ENCODE measurements at regions not wholly inside any gene's neighbourhood (a gene's known extent, or its start where the extent isn't known, plus 50 kb on each side); places are given as distances from the start of the nearest gene placed in this dataset.
A peak's percentile ranks its signal among the peaks of the same experiment; 100 is the strongest.
"Not testable (repeated sequence)": the region's sequence is repeated elsewhere in the genome, so short reads cannot be mapped to it uniquely, and the experiment has no call there.

DNA sequence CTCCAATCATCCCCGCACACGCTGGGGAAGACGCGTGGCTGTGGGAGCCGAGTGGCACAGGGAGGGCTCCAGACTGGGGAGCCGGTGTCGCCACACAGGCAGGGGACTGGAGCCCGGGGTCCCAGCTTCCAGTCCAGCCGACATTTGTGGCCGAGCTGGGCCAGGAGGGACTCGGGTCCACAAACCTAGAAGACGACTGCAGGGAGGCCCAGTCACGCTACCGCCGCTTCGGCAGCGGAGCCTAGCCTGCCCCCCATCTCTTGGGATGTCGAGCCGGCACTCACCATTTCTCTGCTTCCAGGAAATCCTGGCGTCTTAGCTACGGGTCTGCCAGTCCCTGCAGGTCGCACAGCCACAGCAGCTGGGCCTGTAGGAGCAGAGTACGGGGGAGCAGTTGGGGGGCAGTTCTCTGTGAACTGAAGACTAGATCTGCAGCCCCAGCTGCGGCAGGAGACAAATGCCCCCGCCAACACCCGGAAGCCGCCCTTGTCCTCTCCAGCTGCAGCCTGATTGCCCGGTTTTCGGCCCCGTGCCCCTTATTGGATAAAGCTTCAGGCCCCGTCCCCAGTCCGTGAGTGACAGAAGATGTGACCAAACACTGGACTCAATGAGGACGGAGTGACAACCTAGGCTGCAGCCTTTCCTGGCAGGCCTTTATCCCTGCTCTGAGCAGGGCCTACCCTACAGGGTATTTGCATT is 270.7 kb downstream of the ZNF33B start:
- no peak for DNase-seq (ENCODE audit: low read depth)

DNA sequence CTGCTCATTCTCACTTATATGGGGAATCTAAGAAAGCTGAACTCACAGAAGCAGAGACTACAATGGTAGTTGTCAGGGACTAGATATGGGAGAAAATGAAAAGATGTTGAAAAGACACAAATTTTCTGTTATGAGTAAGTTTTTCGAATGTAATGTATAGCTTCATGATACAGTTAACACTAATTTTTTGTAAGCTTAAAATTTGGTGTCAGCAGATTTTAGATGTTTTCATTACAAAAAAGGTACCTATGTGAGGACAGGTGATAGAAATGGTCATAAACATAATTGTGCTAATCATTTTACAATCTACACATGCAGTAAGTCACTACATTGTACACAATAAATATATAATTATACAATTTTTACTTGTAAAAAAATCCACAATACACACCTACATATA is 286.6 kb downstream of the ZNF33B start:
- no peak for DNase-seq (ENCODE audit: low read depth)

DNA sequence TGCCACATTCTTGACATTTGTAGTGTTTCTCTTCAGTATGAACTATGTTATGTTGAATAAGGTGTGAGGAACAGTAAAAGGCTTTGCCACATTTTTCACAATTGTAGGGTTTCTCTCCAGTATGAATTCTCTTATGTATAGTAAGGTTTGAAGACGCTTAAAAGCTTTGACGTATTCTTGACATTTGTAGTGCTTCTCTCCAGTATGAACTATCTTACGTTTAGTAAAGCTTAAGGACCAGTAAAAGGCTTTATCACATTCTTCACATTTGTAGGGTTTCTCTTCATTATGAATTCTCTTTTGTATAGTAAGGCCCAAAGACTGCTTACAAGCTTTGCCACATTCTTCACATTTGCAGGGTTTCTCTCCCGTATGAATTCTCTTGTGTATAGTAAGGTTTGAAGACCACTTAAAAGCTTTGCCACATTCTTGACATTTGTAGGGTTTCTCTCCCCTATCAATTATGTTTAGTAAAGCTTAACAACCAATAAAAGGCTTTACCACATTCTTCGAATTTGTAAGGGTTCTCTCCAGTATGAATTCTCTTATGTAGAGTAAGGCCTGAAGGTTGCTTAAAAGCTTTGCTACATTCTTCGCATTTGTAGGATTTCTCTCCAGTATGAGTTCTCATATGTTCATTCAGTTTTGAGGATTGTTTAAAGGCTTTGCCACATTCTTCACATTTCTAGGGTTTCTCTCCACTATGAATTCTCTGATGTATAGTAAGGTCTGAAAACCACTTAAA is 301.6 kb downstream of the ZNF33B start:
- DNase-seq (ENCODE audit: low read depth) = not testable (repeated sequence)

DNA sequence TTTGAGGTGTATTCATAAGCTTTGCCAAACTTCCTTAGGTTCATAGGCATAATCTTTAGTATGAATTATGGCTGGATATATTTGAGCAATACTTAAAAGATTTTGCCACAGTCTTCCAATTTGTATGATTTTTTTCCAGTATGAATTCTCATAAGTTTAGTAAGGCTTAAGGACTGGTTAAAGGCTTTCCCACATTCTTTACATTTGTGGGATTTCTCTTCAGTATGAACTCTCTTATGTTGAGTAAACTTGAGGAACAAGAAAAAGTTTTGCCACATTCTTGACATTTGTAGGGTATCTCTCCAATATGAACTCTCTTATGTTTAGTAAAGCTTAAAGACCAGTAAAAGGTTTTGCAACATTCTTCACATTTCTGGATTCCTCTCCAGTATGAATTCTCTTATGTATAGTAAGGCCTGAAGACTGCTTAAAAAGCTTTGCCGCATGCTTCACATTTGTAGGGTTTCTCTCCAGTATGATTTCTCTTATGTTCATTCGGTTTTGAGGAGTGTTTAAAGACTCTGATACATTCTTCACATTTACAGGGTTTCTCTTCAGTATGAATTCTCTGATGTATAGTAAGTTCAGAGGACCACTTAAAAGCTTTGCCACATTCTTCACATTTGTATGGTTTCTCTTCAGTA is 302.6 kb downstream of the ZNF33B start:
- not testable (repeated sequence) for DNase-seq (ENCODE audit: low read depth)

DNA sequence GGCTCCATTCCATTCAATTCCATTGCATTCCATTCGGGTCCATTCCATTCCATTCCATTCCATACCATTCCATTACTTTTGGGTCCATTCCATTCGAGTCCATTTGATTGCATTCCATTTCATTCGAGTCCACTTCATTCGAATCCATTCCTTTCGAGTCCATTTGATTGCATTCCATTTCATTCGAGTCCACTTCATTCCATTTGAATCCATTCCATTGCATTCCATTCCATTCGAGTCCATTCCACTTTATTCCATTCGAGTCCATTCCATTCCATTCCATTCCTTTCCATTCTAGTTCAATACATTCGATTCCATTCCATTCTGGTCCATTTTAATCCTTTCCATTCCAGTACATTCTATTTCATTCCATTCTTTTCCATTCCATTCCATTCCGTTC is 334.0 kb downstream of the ZNF33B start:
- no peak for DNase-seq (ENCODE audit: low read depth)

DNA sequence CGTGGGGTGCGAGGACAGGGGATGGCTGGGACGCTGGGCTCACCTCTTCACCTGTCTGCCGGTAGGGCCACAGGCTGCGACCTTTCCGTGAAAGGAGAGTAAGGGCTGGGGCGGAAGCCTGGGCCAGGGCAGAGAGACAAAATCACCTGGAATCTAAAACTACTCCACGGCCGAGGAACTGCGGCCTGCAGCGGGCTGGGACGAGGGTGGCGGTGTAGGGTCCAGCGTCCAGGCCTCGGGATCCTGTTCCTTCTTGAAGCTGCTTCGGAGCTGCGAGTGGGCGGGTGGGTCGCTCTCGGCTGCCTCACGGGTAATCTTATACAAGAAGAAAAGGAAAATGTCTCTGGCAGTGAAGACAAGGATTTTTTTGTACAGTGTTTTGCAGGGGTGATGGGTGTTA is 356.5 kb downstream of the ZNF33B start:
- not testable (repeated sequence) for DNase-seq (ENCODE audit: low read depth)

DNA sequence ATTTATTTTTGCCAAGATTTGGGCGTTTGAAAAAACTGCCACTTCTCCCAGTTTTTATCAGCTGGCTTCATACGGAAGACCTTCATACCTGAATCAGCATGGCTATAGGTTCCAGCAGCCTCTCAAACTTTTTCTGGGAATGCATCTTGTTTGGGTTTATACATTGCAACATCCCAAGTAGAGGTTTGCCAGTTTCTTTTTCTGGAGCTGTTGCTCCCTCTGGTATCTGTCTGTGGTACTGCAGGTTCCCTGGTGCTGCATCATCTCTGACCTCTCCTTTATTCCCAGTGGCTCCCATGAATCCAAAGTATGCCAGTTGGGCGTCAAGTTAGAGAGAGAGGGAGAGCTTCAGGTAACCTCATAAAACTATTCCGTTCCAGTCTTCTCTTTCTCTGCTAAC is 368.6 kb downstream of the ZNF33B start:
- not testable (repeated sequence) for DNase-seq (ENCODE audit: low read depth)

DNA sequence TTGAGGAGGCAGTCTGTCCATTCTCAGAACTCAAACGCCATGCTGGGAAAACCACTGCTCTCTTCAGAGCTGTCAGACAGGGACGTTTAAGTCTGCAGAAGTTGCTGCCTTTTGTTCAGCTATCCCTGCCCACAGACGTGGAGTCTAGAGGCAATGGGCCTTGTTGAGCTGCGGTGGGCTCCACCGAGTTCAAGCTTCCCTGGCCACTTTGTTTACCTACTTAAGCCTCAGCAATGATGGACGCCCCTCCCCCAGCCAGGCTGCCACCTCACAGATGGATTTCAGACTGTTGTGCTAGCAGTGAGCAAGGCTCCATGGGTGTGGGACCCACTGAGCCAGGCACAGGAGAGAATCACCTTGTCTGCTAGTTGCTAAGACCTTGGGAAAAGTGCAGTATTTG is 375.1 kb downstream of the ZNF33B start:
- DNase-seq (ENCODE audit: low read depth) = not testable (repeated sequence)

DNA sequence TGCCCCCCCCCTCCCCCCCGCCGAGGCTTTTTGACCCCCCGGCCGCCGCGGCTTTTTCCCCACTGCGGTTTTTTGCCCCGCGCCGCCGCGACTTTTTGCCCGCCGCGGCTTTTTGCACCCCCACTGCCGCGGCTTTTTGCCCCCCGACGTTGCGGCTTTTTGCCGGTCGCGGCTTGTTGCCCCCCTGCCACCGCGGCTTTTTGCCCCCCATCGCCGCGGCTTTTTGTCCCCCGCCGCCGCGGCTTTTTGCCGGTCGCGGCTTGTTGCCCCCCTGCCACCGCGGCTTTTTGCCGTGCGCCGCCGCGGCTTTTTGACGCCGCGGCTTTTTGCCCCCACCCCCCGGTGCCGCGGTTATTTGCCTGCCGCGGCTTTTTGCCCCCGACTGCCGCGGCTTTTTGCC is 395.4 kb downstream of the ZNF33B start:
- DNase-seq (ENCODE audit: low read depth) = not testable (repeated sequence)

DNA sequence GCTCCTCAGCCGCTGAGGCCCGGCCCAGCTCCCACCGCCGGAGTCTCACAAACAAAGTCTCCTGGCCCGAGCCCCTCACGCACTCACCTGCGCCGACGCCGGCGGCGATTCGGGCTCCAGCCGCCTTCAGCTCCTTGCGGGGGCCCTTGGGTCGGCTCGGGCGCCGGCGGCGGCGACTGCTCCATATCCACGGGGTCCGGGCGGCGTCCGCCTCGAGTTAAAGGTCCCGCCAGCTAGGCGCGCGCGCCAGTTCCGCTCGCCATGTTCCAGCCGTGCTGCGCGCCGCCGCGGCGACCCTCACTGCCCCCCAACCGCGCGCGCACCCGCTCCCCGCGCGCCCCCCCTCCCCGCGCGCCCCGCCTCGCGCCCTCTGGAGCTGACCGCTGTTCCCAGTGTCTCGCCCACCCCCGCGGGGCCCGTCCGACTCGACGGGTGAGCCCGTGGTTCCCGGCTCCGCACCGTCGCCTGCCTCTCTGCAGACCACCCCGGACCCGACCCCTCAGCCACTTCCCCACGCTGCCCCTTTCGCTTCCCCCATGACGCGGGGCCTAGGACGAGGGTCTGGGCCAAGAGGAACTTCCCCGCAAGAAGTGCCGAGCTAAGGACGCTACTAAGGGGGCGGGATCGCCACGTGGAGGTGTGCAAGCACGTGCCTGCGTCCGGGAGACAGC is 396.1 kb downstream of the ZNF33B start:
- no peak for DNase-seq (ENCODE audit: low read depth)

DNA sequence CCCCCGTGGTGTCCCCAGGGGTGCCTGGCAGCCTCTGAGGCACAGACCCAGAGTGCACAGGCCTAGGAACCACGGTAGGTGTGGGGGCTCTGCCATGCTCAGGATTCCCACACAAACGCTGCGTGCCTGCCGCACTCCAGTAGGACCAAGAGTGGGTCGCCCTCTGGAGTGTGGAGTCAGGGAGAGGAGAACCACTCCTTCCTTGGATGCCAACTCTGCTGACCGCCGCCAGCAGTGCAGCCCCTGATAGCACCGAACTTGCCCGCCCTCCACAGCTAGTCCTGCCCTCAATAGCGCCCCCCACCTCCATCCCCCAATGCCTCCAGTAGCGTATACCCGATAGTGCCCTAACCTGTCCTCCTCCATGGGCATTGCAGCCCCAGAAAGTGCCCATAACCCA is 402.0 kb downstream of the ZNF33B start:
- not testable (repeated sequence) for DNase-seq (ENCODE audit: low read depth)

DNA sequence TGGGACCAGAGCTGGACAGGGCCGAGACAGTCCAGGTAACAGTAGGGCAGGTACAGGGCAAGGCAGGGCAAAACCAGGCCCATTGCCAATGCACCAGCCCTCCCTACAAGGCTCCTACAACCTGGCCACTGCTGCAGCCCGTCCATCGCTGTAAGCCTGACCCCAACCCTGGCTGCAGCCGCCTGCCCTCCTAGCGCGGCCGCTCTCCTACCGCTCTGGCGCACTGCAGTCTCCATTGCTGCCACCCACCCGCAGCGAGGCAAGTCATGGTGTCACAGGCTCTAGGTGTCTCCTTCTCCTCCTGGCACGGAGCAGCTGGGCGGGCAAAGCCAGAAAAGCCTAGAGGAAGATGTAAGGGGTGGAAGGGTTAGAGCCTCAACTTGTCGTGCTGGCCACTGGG is 402.6 kb downstream of the ZNF33B start:
- DNase-seq (ENCODE audit: low read depth) = not testable (repeated sequence)

DNA sequence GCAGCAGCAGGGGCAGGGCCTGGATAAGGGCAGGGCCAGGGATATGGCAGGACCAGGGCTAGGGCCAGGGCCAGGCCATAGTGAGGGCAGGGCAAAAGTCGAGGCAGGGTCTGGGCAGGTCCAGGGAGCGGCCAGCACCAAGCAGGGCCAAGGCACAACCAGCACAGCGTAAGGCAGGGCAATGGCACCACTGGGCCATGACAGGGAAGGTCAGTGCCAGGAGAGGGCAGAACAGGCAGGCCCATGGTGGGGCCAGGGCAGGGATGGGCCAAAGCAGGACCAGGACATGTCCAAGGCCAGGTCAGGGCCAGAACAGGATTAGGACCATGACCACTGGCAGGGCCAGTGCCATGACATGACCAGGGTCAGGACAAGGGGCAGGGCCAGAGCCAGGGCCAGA is 403.1 kb downstream of the ZNF33B start:
- not testable (repeated sequence) for DNase-seq (ENCODE audit: low read depth)

DNA sequence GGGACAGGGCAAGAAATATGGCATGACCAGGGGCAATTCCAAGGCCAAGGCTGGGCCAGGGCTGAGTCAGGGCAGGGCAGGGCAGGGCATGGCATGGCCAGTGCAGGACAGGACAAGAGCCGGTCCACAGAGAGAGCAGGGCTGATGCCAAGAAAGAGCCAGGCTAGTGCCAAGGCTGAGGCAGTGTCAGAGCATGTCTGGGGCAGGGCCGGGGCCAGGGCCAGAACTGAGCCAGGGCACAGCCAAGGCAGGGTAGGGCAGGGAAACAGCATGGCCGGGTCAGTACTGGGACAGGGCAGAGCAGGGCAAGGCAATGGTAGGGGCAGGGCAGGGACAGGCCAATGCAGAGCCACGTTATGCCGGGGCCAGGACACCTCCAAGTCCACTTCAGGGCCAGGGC is 403.9 kb downstream of the ZNF33B start:
- not testable (repeated sequence) for DNase-seq (ENCODE audit: low read depth)

DNA sequence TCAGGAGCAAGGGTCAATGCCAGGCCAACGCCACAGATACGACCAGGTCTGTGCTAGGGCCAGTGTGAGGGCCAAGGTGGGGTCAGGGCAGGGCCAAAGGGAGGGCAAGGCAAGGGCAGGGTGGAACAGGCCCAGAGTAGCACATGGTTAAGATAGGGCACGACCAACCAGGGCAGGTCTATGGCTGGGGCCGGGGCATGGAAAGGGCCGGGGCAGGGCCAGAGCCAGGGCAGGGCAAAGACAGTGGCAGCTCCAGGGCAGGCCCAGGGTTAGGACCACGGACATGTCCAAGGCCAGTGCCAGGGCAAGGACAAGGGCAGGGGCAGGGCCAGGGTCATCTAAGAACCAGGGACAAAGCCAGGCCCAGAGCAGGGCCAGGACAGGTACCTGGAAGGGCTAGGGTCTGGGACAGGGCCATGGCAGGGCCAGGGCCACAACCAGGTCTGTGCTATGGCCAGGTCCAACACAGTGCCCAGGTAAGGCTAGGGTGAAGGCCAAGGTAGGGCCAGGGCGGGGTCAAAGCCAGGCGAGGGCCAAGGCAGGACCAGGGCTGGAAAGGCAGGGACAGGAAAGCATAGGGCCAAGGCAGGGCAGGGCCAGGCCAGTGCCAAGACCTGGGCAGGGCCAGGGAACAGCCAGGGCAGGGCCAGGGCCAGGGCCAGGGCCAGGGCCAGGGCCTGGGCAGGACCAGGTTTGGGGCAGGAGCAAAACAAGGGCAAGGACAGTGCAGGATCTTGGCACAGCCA is 404.7 kb downstream of the ZNF33B start:
- not testable (repeated sequence) for DNase-seq (ENCODE audit: low read depth)

DNA sequence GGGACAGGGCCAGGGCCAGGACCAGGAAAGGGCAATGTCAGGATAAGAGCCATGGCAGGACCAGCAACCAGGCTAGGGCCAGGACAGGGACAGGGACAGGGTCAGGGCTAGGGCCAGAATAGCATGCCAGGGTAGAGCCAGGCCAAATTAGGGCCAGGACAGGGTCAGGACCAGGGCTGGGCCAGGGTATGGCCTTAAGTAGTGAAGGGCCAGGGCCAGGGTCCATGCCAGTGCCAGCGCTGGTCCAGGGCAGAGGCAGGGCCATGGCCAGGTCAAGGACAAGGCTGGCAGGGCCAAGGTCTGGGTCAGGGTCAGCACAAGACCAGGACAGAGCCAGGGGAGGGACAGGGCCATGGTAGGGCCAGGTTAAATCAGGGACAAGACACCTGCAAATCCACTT is 405.4 kb downstream of the ZNF33B start:
- not testable (repeated sequence) for DNase-seq (ENCODE audit: low read depth)

DNA sequence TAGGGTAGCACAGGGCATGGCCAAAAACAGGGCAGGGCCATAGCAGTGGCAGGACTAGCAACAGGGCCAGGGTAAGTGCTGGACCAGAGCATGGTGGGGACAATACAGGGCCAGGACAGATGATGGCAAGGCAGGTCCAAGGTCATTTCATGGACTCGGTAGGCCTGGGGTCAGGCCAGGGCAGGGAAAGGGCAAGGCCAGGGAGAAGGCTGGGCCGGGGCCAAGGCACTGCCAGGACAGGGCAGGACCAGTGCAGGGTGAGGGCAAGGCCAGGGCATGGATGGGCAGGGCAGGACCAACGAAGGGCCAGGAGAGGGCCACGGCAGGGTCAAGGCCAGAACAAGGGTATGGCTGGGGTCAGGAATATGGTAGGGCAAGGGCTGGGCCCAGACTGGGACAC is 407.6 kb downstream of the ZNF33B start:
- DNase-seq (ENCODE audit: low read depth) = not testable (repeated sequence)

DNA sequence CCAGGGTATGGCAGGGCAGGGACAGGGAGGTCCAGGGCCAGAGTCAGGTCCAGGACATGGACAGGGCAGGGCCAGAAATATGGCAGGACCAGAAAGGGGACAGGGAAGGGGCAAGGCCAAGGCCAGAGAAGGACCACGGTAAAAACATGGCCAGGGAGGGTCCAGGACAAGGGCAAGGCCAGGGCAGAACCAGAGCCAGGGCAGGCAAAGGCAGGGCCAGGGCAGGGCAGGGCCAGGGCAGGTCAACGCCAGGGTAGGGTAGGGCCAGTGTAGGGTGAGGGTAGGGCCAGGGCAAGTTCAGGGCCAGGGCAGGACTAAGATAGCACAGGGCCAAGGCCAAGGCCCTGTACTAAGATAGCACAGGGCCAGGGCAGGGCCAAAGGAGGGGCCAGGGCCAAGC is 408.3 kb downstream of the ZNF33B start:
- DNase-seq (ENCODE audit: low read depth) = not testable (repeated sequence)

DNA sequence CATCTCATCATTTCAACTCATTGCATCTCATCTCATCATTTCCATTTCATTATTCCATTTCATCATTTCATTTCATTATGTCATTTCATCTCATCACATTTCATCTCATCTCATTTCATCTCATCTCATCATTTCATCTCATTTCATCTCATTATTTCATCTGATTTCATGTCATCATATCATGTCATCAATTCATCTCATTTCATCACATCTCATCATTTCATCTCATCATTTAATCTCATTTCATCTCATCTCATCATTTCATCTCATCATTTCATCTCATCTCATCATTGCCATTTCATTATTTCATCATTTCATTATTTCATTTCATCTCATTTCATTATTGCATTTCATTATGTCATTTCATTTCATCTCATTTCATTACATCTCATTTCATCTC is 410.5 kb downstream of the ZNF33B start:
- DNase-seq (ENCODE audit: low read depth) = not testable (repeated sequence)

DNA sequence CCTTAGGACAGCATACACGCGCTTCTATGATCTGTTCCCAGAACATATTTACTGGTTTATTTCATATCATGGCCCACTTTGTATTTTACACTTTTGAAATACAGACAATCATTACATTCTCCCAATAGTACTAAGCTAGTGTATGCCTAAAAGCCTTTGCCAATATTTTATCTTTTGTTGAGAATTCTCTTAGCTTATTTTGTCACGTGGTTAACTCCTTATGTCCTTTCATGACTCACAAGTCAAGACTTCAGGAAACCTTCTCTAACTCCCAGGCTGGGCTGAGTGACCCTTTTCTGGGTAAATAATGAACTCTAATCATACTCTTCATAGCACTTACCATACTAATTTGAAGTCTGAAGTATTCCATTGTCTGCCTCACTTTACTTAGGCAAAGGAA is 444.8 kb downstream of the ZNF33B start:
- DNase-seq (ENCODE audit: low read depth) = not testable (repeated sequence)

DNA sequence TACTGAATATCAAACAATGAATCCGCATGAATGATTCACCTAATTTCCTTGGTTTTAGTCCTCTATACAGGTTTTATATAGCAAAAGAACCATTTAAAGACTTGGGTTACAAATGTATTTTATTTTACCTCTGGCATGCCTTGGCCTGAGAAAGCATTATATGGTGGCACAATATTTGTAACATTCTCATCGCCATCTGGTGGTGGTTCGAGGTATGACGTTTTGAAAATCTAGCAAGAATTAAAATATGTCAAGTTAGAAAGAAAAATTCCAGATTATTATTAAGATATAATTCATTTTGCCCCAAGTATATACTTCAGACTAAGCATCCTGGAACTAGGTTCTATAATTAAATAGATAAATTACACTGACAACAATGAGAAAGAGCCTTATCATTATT is 445.9 kb downstream of the ZNF33B start:
- peak; percentile 5 for DNase-seq (ENCODE audit: low read depth)
